Peyer's patch (tissue), 4 donors: ENCODE measurements at regions not wholly inside any gene's neighbourhood (a gene's known extent, or its start where the extent isn't known, plus 50 kb on each side); places are given as distances from the start of the nearest gene placed in this dataset.

ENCODE experiments used
- DNase-seq, 3 donors: peaks; one replicate each; pipeline ENCODE4 v3.0.0-alpha.2; 2017 to 2019
- H3K27ac ChIP-seq, 4 donors: fragments of 200-600 bp; sonication (generic); one replicate each; pipeline ENCODE4 v1.5.1; 2016 to 2019
- H3K27me3 ChIP-seq, 2 donors: fragments of 200-600 bp; sonication (generic); one replicate each; pipeline ENCODE4 v1.5.1; 2019
- H3K36me3 ChIP-seq, 3 donors: fragments of 200-600 bp; sonication (generic); one replicate each; pipeline ENCODE4 v1.5.1; 2016 to 2019
- H3K4me1 ChIP-seq, 4 donors: fragments of 200-600 bp; sonication (generic); one replicate each; pipeline ENCODE4 v1.5.1; 2016 to 2019
- H3K4me3 ChIP-seq, 4 donors: fragments of 200-600 bp; sonication (generic); 1 replicate in 3 of 4; 2 replicates in 1 of 4; pipeline ENCODE4 v1.5.1; 2016 to 2019; ENCODE audit warnings: mild to moderate bottlenecking in 1 of 4
- H3K9me3 ChIP-seq, 4 donors: fragments of 200-600 bp; sonication (generic); one replicate each; pipeline ENCODE4 v1.5.1; 2016 to 2019; ENCODE audit warnings: mild to moderate bottlenecking in 1 of 4
- POLR2A ChIP-seq, 2 donors: fragments of 450-650 bp; IDR thresholded peaks; one replicate each; pipeline ENCODE4 v1.5.1; 2017; ENCODE audit warnings: antibody characterized with exemption in 2 of 2, mild to moderate bottlenecking in 2 of 2, moderate library complexity in 2 of 2
- TF ChIP-seq, protein P1 (sequence below), 6 experiments: fragments of 450-650 bp in 4 of 6; fragments of 200-600 bp in 2 of 6; sonication (generic) in 1 of 6; IDR thresholded peaks; one replicate each; pipeline ENCODE4 v1.5.1; 2017 to 2019; ENCODE audit warnings: antibody characterized with exemption in 6 of 6, mild to moderate bottlenecking in 3 of 6, moderate library complexity in 1 of 6

DNA sequence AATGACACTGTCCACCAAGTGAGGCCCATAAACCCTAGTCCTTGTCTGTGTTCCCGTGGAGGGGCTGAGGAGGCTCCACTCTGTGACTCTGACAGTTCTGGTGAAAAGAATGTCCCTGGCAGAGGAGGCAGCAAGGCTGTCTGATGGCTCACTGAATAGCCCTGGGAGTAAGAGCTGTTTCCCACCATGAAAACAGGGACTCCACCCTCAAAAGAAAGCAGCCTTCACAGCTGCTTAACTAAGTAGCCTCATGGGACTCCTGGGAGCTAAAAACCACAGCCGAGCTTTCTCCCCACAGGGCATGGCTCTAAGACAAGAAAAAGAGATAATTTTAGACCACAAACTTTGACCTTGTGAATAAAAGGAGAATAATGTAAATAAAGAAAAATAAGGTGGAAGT lies 135.1 kb upstream of the FRY start:
- Histone ChIP-seq H3K36me3 (no peaks in the 10 kb centered on the region), H3K27me3 (no peaks in the 10 kb centered on the region), H3K4me1 (no peaks in the 10 kb centered on the region), H3K4me3 (no peak overlapping the region), H3K9me3 (no peaks in the 10 kb centered on the region), H3K27ac (no peak overlapping the region)
- TF ChIP-seq, protein P1, sequence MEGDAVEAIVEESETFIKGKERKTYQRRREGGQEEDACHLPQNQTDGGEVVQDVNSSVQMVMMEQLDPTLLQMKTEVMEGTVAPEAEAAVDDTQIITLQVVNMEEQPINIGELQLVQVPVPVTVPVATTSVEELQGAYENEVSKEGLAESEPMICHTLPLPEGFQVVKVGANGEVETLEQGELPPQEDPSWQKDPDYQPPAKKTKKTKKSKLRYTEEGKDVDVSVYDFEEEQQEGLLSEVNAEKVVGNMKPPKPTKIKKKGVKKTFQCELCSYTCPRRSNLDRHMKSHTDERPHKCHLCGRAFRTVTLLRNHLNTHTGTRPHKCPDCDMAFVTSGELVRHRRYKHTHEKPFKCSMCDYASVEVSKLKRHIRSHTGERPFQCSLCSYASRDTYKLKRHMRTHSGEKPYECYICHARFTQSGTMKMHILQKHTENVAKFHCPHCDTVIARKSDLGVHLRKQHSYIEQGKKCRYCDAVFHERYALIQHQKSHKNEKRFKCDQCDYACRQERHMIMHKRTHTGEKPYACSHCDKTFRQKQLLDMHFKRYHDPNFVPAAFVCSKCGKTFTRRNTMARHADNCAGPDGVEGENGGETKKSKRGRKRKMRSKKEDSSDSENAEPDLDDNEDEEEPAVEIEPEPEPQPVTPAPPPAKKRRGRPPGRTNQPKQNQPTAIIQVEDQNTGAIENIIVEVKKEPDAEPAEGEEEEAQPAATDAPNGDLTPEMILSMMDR (IDR thresholded peaks at IDR 0.05): no peak
- no peak for TF ChIP-seq POLR2A (IDR thresholded peaks at IDR 0.05)
- no peak for DNase-seq

DNA sequence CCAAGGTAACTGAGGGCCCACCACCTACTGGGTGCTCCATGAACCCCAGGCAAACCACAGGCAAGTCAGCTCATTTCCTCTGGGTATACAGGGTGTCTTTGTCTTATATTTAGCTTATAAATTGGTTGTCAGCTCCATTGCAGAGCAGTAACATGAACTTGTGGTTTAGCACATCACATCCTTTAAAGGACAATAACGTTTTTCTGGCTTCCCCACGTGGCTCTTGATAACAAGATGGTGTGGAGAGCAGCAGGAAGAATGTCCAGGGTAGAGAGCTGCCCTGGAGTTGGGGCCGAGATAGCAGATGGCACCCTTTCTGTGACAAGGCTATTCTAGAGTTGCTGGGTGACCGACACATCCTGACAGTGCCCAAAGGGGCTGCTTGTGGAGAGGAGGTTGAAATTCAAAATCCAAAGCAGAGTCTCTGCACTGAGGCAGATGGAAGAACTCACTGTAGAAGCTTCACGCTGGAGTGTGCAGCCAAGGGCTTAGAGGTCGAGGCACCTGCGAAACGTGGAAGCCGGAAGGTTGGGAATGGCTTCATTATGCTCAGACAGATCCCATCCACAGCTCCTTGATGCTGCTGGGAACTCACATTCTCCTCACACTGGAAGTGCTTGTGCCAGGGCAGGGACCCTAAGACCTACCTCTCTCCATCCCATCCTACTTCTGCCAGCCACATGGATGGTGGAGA lies 133.0 kb upstream of the FRY start:
- no peak for DNase-seq
- Histone ChIP-seq H3K27ac (no peak overlapping the region), H3K4me3 (no peak overlapping the region), H3K36me3 (no peaks in the 10 kb centered on the region), H3K9me3 (no peaks in the 10 kb centered on the region), H3K27me3 (no peaks in the 10 kb centered on the region), H3K4me1 (no peaks in the 10 kb centered on the region)
- no peak for TF ChIP-seq POLR2A (IDR thresholded peaks at IDR 0.05)
- TF ChIP-seq, protein P1 (IDR thresholded peaks at IDR 0.05): no peak

DNA sequence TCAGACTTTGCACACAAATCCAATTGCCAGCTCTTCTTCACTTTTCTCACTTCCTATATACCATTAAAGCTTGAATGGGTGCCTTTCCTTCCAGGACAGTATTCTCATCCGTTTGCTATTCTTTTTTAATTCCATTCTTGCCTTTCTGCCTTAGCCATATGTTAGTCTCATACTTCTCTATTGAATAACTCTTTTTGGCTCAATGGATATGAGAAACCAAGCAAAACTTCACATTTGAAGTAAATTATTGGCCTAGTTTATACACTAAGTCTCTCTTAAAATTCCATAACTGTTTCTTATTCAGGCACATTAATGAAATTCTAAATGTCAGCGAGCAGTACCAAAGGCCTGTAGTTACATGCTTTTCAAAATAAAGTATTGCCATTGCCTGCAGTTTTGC lies 129.6 kb upstream of the FRY start:
- Histone ChIP-seq H3K27ac (no peak overlapping the region), H3K9me3 (no peaks in the 10 kb centered on the region), H3K27me3 (no peaks in the 10 kb centered on the region), H3K4me3 (no peak overlapping the region), H3K36me3 (no peaks in the 10 kb centered on the region), H3K4me1 (no peaks in the 10 kb centered on the region)
- DNase-seq: no peak
- TF ChIP-seq, protein P1 (IDR thresholded peaks at IDR 0.05): no peak
- TF ChIP-seq POLR2A (IDR thresholded peaks at IDR 0.05): no peak

DNA sequence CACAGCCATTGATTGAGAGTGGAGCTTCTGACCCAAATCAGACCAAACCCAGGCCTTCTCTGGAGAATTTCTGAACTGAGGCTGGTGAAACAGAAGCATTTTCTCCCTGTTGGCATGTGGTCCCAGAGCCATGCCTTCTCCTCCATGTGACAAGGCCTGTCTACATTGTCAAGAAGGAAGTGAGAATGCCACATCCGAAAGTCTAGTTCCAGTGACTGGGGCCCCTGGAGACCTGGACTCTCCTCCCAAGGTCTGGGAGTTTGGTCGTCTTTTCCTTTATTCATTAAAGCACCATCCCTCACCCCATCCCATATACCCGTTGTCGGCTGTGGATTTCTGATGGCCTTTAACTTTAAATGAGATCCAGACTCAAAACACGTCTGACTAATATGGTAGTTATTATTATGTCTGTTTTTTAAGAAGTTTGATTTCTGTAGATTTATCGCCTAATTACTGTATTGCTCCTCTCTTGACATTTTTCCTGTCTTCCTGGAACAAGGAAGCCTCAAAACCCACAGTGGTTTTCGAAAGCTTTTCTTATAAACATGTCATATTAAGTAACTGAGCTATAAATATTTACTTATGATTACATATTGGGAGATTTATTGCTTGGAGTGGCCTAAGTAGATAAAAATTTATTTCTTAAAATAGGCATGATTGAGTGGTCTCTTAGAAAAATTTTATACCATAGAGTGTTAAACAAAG lies 128.3 kb upstream of the FRY start:
- DNase-seq: no peak
- no peak overlapping the region for H3K27ac ChIP-seq
- no peak overlapping the region for H3K4me3 ChIP-seq
- no peaks in the 10 kb centered on the region for H3K27me3 ChIP-seq
- H3K36me3 ChIP-seq: no peaks in the 10 kb centered on the region
- no peaks in the 10 kb centered on the region for H3K4me1 ChIP-seq
- TF ChIP-seq, protein P1 (IDR thresholded peaks at IDR 0.05): no peak
- no peak for TF ChIP-seq POLR2A (IDR thresholded peaks at IDR 0.05)
- H3K9me3 ChIP-seq: no peaks in the 10 kb centered on the region

DNA sequence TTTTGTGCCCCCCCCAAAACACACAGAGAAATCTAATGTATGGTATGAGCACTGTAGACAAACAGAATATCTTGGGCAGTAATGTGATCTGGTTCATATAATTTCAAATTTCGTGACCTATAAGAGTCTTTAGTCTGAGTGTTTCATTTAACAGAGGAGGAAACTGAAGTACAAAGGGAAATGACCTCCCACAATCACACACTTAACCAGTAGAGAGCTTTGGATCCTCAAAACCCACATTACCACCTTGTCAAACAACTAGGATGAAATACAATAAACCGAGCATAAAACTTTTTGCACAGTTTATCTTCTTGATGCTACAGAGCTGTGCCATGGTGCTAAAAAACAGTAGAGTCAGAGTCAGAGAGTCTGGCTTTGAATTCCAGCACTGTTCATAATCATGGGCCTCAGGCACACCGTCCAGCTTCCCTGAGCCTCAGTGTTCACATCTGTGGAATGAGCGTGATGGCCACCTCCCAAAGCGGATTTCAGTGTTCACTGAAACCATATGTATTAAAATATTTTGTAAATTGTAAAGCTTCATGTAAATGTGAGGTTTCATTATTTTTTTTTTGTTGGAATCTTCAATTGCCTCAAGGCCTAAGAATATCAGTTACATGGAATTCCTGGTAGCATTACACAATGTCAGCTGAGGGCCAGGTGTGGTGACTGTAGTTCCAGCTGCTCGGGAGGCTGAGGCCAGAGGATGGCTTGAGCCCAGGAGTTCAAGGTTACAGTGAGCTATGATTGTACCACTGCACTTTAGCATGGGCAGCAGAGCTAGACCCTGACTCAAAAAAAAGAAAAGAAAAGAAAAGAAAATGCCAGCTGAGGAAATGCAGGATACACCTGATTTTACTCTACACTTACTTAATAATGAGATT lies 126.4 kb upstream of the FRY start:
- H3K36me3 ChIP-seq: no peaks in the 10 kb centered on the region
- no peak for TF ChIP-seq POLR2A (IDR thresholded peaks at IDR 0.05)
- TF ChIP-seq, protein P1 (IDR thresholded peaks at IDR 0.05): no peak
- H3K27me3 ChIP-seq: no peaks in the 10 kb centered on the region
- H3K4me3 ChIP-seq: no peak overlapping the region
- no peaks in the 10 kb centered on the region for H3K9me3 ChIP-seq
- H3K27ac ChIP-seq: no peak overlapping the region
- no peak for DNase-seq
- H3K4me1 ChIP-seq: peaks cover 0 to 7% (median 0%) of the 10 kb centered on the region in 4 donors
